ENCODE measurements at regions not wholly inside any gene's neighbourhood (a gene's known extent, or its start where the extent isn't known, plus 50 kb on each side); places are given as distances from the start of the nearest gene placed in this dataset.
A peak's percentile ranks its signal among the peaks of the same experiment; 100 is the strongest.

DNA sequence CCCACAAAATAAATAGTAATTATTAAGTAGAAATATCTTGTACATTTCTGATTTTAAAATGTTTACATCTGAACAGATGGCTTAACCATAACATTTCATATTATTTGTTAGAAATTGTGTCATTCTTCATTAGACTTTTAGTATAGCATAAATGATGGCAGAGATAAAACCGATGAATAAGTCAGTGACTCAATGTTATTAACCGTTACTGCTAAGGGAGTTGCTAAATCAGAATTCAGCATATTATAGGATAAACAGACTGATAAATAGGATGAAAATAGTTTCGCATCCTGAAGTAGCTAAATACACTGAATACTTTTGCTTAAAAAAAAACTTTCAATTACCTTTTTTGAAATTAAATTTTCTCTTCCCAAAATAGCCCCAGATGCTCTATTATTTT, 610.6 kb upstream of the ZP4 start:
- Histone ChIP-seq H3K4me3 (no peak overlapping the region), H3K27ac (no peak overlapping the region)

DNA sequence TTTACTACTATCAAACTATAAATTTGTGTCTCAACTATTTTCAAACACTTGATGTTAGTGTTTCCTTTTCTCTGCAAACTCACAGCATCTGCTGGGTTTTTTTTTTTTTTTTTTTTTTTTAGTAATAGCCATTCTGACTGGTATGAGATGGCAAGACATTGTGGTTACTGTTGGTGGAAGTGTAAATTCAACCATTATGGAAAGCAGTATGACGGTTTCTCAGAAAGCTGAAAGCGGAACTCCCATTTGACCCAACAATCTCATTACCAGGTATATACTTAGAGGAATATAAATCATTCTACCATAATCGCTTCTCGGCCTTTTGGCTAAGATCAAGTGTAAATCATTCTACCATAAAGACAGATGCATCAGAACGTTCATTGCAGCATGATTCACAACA, 608.3 kb upstream of the ZP4 start:
- Histone ChIP-seq H3K4me3 (no peak overlapping the region), H3K27ac (no peak overlapping the region)

DNA sequence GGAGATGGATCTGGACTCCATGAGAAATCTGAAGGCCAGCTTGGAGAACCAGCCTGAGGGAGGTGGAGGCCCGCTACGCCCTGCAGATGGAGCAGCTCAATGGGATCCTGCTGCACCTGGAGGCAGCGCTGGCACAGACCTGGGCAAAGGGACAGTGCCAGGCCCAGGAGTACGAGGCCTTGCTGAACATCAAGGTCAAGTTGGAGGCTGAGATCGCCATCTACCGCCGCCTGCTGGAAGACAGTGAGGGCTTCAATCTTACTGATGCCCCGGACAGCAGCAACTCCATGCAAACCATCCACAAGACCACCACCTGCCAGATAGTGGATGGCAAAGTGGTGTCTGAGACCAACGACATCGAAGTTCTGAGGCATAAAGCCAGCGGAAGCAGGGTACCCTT, 601.5 kb upstream of the ZP4 start:
- no peak overlapping the region for H3K4me3 ChIP-seq
- no peak overlapping the region for H3K27ac ChIP-seq

DNA sequence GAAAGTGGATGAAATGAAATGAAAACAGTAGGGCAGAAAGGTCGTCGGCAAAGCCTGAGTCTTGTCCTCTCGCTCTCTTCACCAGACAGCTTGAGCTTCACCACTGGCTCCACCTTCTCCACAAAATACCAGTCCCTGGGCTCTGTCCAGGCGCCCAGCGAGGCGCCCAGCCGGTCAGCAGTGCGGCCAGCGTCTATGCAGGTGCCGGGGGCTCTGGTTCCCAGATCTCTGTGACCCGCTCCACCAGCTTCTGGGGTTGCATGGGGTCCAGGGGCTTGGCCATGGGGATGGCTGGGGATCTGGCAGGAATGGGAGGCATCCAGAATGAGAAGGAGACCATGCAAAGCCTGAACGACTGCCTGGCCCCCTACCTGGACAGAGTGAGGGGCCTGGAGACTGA, 600.5 kb upstream of the ZP4 start:
- no peak overlapping the region for H3K4me3 ChIP-seq
- H3K27ac ChIP-seq, result no peak overlapping the region

DNA sequence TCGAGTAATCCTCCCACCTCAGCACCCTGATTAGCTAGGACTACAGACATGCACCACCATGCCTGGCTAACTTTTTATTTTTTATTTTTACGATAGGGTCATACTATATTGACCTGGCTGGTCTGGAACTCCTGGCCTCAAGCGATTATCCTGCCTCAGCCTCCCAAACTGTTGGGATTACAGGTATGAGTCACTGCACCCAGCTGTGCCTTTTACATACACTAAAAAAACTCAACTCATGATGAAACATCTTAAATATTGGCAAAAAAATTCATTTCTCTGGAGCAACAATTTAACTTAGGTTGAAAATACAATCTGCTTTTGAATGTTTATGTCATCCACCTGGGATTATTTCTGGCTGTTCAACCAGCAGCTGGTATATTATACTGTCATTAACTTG, 598.3 kb upstream of the ZP4 start:
- H3K27ac ChIP-seq, result no peak overlapping the region
- H3K4me3 ChIP-seq, result no peak overlapping the region

DNA sequence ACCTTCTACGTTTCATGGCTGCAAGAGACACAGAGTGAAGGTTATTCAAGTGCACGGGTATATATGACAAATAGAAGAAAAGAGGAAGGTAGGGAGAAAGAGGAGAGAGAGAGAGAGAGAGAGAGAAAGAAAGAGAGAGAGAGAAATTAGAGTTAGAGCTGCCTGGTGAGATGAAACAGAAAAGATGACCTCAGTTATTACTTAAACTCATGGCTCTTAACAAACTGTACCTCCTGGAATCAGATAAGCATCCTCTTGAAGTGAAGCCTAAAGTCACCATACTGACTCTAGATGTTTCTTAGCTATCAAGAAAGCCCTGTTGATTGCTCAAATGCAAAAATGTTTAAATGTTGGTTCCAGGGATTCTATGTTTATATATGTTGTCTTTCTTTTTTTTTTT, 597.7 kb upstream of the ZP4 start:
- Histone ChIP-seq H3K27ac (no peak overlapping the region), H3K4me3 (no peak overlapping the region)

DNA sequence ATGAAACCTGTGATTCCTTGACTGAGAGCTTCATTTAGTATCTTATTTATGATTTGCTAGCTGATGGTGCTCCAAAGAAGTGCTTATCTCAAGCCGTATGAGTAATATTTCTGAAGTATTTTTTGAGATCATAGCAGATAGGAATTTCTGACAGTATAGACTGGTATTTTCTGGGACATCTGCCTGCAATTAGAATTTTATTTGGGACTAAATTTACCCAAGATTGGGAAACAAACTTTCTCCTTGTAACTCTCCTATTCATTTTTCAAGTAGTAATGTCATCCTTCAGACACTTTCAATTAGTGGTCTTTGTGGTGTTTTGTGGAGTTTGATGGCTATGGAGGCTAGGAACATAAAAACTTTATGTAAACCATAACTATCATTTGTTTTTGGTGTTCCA, 597.2 kb upstream of the ZP4 start:
- H3K4me3 ChIP-seq, result no peak overlapping the region
- H3K27ac ChIP-seq, result no peak overlapping the region

DNA sequence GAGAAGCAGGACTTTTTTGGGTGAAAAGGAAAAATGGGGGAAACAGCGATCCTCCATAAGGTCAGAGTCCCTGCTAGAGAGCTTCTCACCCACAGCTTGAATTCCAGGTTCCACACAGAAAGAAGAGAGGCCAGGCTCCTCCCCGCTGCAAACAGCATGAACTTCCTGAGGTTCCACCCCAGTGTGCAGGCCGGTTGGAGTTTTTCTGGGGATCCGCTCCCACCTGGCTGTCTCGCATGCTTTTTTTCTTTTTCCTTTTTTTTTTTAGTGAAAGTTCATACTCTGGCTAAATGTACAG, 595.1 kb upstream of the ZP4 start:
- Histone ChIP-seq H3K27ac (peak overlapping the region in 13 of 21 experiments; percentile 45 to 84 (median 71)), H3K4me3 (peak overlapping the region in 6 of 7 experiments; percentile 24 to 52 (median 34))

DNA sequence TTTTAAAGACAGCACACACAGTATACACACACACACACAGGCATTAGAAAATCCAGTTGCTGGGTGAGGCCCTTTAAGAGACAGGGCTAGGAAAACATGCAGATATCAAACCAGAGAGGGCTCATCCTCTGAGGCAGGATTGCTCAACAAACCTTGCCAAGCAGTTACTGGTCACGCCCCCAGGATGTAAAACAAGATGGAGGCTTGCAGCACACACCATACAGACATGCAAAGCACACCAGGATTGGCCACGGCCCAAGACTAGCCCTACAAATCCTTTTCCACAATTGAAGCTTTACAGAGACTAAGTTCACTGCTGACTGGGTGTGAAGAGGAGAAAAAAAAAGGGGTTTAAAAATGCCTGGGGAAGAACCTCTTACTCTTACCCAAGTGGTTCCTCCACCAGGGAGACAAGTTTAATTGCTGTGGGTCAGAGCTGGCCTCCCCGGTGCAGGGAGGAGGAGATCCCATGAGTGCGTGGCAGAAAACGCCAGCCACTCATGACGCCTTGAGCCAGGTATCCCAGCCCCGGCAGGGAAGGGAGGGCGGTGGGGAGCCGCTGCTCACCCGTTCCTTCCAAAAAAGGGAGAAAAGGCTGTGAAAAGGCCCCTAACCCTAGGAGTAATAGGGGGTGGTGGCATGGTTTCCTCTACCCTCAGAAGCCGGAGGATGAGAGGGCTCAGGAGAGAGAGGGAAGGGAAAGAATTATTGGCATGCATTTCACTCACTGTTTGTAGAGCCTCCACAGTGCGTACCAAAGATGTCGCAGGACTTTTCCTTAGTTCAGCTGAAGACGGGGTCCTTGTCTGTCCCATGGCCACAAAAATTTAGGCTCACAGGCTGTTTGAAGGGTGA, 594.6 kb upstream of the ZP4 start:
- H3K4me3 ChIP-seq, result peak overlapping the region in 6 of 7 experiments; percentile 24 to 52 (median 34)
- peak overlapping the region in 14 of 21 experiments; percentile 31 to 84 (median 70) for H3K27ac ChIP-seq

DNA sequence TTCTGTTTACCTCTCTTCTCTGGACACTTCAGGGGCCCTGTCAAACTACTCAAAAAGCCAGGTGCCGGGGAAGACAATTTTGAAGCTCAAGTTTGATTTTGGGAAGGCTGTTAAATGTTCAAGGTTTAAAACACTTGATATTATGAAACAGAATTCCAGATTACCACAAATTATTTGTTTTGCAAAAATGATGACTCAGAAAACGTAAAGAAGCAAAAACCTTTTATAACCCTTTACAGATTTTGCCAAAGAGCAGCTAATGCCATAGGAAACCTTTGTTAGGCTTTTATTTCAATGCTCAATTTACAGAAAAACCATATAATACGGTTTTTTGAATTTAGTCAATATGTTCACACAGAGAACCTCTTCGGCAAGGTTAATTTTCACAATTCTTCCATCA, 593.4 kb upstream of the ZP4 start:
- Histone ChIP-seq H3K27ac (peak overlapping the region in 2 of 21 experiments; percentile 23 to 31), H3K4me3 (peak overlapping the region in 2 of 7 experiments; percentile 37 to 52)

DNA sequence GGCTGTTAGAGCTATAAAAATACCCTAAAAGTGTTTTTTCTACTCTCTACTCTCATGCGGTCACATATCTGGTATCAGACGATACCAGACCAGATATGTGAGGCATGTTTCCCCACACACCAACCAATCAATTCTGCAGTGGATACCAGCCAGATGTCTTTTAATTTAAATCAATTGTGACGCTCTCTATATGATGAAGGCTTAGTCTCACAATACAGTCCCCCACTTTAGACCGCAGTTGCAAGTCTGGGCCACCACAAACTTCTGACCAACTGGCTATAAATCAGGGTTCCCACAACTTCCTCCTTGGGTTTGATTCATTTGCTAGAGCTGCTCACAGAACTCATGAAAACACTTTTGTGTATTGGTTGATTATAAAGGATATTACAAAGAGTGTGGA, 586.1 kb upstream of the ZP4 start:
- H3K27ac ChIP-seq, result no peak overlapping the region
- H3K4me3 ChIP-seq, result no peak overlapping the region

DNA sequence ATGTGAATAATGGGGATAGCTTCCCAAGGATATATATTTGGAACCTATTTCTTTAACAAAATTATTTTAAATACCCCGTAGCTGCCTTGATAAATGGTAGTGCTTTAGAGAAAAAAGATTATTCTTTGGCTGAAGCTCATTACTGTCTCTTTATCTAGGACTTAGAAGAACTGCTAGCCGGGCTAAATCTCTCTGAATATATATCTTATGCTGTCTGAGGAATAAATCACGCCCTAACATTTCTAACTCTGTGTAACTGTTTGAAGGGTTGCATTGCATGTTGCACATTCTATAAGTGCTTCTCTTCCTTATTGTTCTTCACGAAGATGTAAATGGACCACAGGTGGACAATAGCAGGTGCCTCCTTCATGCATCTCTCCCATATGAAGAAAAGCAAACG, 585.0 kb upstream of the ZP4 start:
- H3K27ac ChIP-seq, result no peak overlapping the region
- no peak overlapping the region for H3K4me3 ChIP-seq

DNA sequence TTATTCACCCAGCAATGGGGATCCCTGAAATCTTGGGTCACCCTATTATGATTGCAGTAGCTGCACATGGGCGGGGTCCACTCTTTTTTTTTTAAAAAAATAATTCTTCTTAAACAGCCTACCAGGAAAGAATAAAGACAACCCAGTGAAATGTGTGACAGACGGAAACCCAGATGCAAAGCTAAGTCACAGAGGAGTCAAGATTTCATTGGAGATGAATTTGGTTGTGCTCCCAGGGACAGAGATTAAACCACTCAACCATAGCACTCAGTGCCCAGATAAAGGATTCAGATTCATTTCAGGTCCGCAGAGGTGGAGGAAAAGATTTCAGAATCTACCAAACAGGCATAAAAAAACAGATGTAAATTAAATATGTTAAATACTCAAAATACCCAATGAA, 583.5 kb upstream of the ZP4 start:
- no peak overlapping the region for H3K27ac ChIP-seq
- no peak overlapping the region for H3K4me3 ChIP-seq

DNA sequence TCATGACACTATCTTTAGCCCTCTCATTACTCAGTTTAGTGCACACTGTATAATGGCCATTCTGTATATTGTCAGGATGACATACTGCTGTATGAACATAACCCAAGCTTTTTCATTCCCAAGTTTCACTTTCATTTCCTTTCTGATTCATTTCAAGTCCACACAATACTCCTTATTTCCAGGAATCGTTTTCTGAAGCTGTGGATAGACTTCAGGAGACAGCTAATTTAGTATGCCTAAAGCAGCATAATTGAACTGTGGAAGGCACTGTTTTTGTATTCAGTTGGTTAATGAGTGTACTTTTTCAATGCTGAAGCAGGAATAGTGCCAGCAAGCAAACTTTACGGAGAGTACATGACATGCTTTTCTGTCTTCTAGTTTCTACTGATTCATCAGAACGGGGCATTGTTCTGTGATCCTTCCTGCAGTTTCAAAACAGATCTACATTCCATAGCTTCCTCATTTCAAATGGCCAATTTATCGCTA, 578.5 kb upstream of the ZP4 start:
- peak overlapping the region in 1 of 21 experiments; percentile 17 for H3K27ac ChIP-seq
- no peak overlapping the region for H3K4me3 ChIP-seq

DNA sequence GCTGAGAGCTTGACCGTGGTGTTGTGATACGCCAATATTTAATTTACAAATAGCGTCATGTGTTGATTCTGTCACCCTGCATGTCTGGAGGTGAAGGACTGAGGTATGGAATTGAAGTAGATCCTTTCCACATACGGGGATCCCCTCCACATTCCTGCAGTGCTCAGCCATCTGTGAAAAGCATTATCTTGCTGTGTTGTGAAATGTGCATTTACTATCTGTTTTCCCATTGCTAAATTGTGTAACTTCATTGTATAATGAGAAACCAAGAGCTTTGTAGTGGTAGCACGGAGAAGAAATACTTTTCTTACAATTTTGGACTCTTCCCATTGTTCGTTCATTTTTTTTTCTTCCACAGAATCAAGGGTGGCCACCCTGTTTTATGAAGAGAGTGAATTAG, 577.3 kb upstream of the ZP4 start:
- H3K27ac ChIP-seq, result no peak overlapping the region
- no peak overlapping the region for H3K4me3 ChIP-seq

DNA sequence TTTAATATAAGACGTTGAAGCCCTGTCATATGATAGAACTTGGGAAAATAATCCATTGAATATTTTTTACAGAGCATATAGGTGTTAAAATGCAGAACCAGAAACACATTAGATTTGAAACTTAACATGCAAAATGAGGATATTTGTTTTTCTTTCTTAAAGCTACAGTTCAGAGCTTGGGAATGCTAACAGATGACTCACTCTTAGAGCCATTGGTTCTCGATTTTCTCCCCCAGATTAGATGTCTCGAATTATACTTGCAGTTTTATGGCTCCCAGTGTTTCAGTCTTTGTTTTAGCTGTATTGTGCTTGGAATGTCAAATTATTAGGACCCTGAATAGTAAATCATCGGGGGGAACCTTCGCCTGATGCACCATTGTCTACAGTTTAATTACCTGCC, 575.7 kb upstream of the ZP4 start:
- no peak overlapping the region for H3K4me3 ChIP-seq

DNA sequence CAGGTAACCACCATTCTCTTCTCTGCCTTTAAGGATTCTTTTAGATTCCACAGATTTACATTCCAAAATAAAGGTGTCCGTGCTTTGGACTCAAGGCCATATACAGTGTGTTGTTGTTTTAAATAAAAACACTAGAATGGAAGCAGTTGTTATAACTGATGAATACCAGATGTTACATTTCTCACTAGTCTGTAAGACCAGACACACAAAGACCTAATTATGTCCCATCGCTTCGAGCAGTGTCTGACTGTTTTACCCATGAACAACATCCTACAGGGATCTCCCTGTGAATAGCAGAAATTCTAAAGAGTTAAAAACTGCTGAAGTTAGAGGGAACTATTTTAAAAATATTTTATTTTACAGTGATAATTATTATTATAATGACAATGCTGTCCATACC, 574.7 kb upstream of the ZP4 start:
- no peak overlapping the region for H3K27ac ChIP-seq
- no peak overlapping the region for H3K4me3 ChIP-seq

More for the DNA sequence above, 575.7 kb upstream of the ZP4 start:
- H3K27ac ChIP-seq, result no peak overlapping the region

DNA sequence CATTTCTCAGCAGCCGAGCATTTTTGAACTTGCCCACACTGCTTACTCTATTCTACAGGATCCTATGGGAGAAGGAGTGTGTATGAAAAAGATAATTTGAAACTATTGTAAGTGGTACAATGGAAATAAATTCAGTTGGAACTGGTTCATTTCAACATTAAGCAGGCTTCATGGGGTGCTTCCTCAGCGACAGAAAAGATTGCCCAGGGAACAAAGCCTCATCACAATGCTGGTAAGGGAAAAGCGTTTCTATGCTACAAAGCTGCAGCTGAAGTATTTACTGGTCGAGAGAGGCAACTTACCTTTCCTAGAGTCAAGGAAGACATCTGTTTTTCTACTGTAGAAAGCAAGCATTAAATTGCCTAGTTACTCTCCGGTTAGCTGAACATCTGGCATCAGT, 568.2 kb upstream of the ZP4 start:
- no peak overlapping the region for H3K4me3 ChIP-seq
- H3K27ac ChIP-seq, result no peak overlapping the region

DNA sequence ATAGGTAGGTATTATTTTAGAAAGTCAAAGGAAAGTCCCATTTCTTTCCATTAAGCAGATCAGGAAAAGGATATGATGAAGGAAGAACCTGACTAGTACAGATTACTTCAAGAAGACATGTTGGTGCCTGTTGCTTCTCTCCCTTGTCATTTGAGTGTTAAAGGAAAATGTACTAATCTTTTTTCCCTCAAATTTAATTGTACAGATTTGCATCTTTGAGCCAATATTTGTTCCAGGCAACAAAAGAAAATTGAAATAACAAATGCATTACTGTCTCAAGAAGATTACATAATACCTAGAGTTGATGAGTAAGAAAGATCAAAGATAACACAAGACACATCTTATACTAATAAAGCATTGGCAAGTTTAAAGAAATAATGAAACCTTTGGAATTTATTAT, 566.9 kb upstream of the ZP4 start:
- Histone ChIP-seq H3K4me3 (no peak overlapping the region), H3K27ac (no peak overlapping the region)

DNA sequence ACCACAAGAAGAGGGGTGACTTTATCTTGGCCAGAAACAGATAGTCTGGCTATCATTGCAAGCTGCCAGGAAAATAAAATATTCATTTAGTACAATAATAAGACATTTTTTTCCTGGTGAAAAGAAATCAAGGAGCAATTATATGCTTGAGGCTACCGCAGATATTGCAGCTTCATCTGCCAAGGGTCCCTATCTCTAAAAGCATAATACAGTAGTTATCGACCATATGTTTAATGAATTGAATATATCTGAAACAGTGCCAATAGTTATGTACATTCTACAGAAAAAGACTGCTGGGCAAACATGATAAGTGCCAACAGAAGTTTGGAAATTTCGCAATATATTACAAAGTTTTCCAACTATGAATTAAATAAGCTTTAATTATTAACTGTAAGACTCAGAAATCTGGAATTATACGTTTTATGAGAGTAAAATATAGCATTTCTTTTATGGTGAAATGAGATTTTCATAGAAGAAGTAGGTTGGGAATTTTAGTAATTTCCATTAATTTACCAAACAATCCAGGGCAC, 561.1 kb upstream of the ZP4 start:
- Histone ChIP-seq H3K4me3 (no peak overlapping the region), H3K27ac (no peak overlapping the region)

DNA sequence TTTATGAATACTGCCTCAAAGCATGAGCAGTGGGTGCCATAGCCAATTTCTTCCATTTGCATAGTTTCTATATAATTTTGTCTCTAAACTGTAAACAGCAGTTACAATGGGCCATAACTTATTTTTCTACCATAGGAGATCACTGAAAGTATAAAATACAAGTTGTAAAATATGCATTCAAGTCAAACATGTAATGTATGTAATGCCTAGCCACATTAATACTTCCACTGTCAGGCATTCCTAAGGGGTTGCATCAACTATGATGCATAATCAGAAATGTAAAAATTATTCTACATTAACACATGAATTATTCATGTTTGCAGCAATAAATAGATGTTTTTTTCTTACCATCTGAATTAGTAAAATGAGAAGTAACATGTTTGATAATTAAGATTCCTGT, 560.3 kb upstream of the ZP4 start:
- no peak overlapping the region for H3K27ac ChIP-seq
- H3K4me3 ChIP-seq, result no peak overlapping the region

DNA sequence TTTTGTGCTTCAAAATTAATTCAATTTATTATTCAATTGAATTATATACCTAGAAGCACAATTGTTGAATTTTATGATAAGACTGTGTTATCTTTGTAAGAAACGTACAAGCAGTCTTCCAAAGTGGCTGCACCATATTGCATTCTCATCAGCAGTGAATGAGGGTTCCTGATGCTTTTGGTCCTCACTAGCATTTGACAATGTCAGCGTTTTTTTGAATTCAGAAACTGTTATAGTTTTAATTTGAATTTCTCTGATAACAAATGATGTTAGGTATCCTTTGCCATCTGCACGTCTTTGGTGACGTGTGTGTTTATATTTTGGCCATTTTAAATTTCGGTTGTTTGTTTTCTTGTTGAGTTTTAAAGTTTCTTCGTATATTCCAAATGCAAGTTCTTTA, 553.0 kb upstream of the ZP4 start:
- H3K27ac ChIP-seq, result no peak overlapping the region
- H3K4me3 ChIP-seq, result no peak overlapping the region

Data from skin epidermis (tissue), 12 donors.